ENCODE measurements at regions not wholly inside any gene's neighbourhood (a gene's known extent, or its start where the extent isn't known, plus 50 kb on each side); places are given as distances from the start of the nearest gene placed in this dataset.
A peak's percentile ranks its signal among the peaks of the same experiment; 100 is the strongest.

DNA sequence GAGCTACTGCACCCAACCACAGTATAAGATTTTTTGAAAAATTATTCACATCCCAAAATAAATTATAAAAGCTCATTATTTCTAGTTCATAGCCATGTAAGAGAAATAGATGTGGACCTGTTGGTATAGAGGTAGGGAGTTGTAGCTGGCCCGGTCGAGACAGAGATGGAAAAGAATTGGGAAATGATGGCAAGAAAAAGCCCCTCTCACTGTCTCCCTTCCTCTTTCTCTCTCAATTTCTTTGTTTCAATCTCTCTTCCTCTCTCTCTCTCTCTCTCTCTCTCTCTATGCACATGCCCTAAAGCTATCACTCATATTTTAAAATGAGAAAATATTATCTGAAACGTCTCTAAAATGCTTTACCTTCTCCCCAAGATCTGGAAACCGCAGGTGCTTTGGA, 80.7 kb upstream of the CD83 start:
- H3K9me3 ChIP-seq: no peaks in the 10 kb centered on the region
- H3K9me2 ChIP-seq: no peaks in the 10 kb centered on the region
- no peak for TF ChIP-seq USF2 (IDR thresholded peaks at IDR 0.05; ENCODE audit: borderline replicate concordance, low read depth, low read length)
- no peak for TF ChIP-seq GABPA (IDR thresholded peaks at IDR 0.05; ENCODE audit: low read depth)
- no peak for TF ChIP-seq MEF2A (IDR thresholded peaks at IDR 0.05; ENCODE audit: borderline replicate concordance, low read depth)
- no peak for TF ChIP-seq SIN3A (IDR thresholded peaks at IDR 0.05; ENCODE audit: borderline replicate concordance, low read depth, low read length)
- no peak for TF ChIP-seq FOSL2 (IDR thresholded peaks at IDR 0.05; ENCODE audit: borderline replicate concordance, low read depth)
- TF ChIP-seq TAF1 (IDR thresholded peaks at IDR 0.05; ENCODE audit: borderline replicate concordance, low read depth, low read length): no peak
- TF ChIP-seq EZH2phosphoT487 (IDR thresholded peaks at IDR 0.05; ENCODE audit: borderline replicate concordance, low read depth): no peak
- TF ChIP-seq CHD2 (IDR thresholded peaks at IDR 0.05; ENCODE audit: low read length, partially characterized antibody): no peak
- no peak for TF ChIP-seq RXRA (IDR thresholded peaks at IDR 0.05; ENCODE audit: borderline replicate concordance, low read depth)
- no peak for TF ChIP-seq FOXM1 (IDR thresholded peaks at IDR 0.05; ENCODE audit: low read depth)
- no peak for TF ChIP-seq NFIC (IDR thresholded peaks at IDR 0.05; ENCODE audit: borderline replicate concordance)
- no peak for TF ChIP-seq ELF1 (IDR thresholded peaks at IDR 0.05)
- TF ChIP-seq, protein P1, sequence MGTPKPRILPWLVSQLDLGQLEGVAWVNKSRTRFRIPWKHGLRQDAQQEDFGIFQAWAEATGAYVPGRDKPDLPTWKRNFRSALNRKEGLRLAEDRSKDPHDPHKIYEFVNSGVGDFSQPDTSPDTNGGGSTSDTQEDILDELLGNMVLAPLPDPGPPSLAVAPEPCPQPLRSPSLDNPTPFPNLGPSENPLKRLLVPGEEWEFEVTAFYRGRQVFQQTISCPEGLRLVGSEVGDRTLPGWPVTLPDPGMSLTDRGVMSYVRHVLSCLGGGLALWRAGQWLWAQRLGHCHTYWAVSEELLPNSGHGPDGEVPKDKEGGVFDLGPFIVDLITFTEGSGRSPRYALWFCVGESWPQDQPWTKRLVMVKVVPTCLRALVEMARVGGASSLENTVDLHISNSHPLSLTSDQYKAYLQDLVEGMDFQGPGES (IDR thresholded peaks at IDR 0.05; ENCODE audit: low read depth, low read length): no peak
- no peak for TF ChIP-seq MAX (IDR thresholded peaks at IDR 0.05; ENCODE audit: low read depth)
- peaks cover 3 to 7% of the 10 kb centered on the region in 2 experiments; a peak in 2 of 4 replicates for H3K4me1 ChIP-seq (ENCODE audit: control insufficient read depth in 1 of 2, insufficient read depth in 2 of 2, low read depth in 1 of 2, low read length in 1 of 2)
- H3K79me2 ChIP-seq (ENCODE audit: insufficient read depth): no peaks in the 10 kb centered on the region
- no peaks in the 10 kb centered on the region for H3K36me3 ChIP-seq (replicated peaks in 1 of 2; ENCODE audit: control insufficient read depth in 1 of 2, insufficient read depth in 2 of 2, low read length in 1 of 2)
- POLR2A ChIA-PET: no interaction called here
- WGBS (ENCODE audit: low lambda C conversion rate): 81% methylated on average over 4 of the region's 4 CpGs
- H3K4me3 ChIP-seq (ENCODE audit: low read depth in 2 of 2, low read length in 1 of 2): no peak overlapping the region
- H3F3A ChIP-seq (replicated peaks; ENCODE audit: insufficient read depth): no peaks in the 10 kb centered on the region
- H3K4me2 ChIP-seq: no peak overlapping the region
- no peak overlapping the region for H2AFZ ChIP-seq (ENCODE audit: low read depth)
- no peaks in the 10 kb centered on the region for H3K27me3 ChIP-seq (ENCODE audit: insufficient read depth)
- no peak overlapping the region for H3K9ac ChIP-seq
- CTCF ChIA-PET: interaction anchor here (1.5 to 5.2 kb wide), 3 partner anchors 9 to 163 kb away, joined by 3 to 25 read pairs (median 22); no protein-coding TSS in a partner anchor
- H3K27ac ChIP-seq (ENCODE audit: low read depth in 2 of 2, low read length in 1 of 2): no peak overlapping the region
- no peaks in the 10 kb centered on the region for H4K20me1 ChIP-seq (ENCODE audit: insufficient read depth)
- DNase-seq: no peak

- H3K36me3 ChIP-seq (replicated peaks in 1 of 2; ENCODE audit: control insufficient read depth in 1 of 2, insufficient read depth in 2 of 2, low read length in 1 of 2): no peaks in the 10 kb centered on the region
- no peak overlapping the region for H2AFZ ChIP-seq (ENCODE audit: low read depth)
- WGBS (ENCODE audit: low lambda C conversion rate): 72% methylated on average over 12 of the region's 12 CpGs
- H3K27ac ChIP-seq (ENCODE audit: low read depth in 2 of 2, low read length in 1 of 2): no peak overlapping the region
- peak; percentile 17; the same call in 1 of the 2 replicates for TF ChIP-seq FOSL2 (IDR thresholded peaks at IDR 0.05; ENCODE audit: borderline replicate concordance, low read depth)
- TF ChIP-seq SIN3A (IDR thresholded peaks at IDR 0.05; ENCODE audit: borderline replicate concordance, low read depth, low read length): no peak
- 0 out of 2 replicates have a peak, but pooled peaks have one; percentile 28 for TF ChIP-seq JUND (IDR thresholded peaks at IDR 0.05)
- peak; percentile 39; the same call in 1 of the 2 replicates for TF ChIP-seq MAX (IDR thresholded peaks at IDR 0.05; ENCODE audit: low read depth)
- TF ChIP-seq TCF12 (IDR thresholded peaks at IDR 0.05): peak; percentile 48
- H3F3A ChIP-seq (replicated peaks; ENCODE audit: insufficient read depth): no peaks in the 10 kb centered on the region
- CTCF ChIA-PET: interaction anchor here (0.7 to 5.2 kb wide), 5 partner anchors 9 to 242 kb away, joined by 3 to 25 read pairs (median 3); no protein-coding TSS in a partner anchor
- no peak overlapping the region for H3K9ac ChIP-seq
- H3K27me3 ChIP-seq (ENCODE audit: insufficient read depth): no peaks in the 10 kb centered on the region
- H3K4me3 ChIP-seq (ENCODE audit: low read depth in 2 of 2, low read length in 1 of 2): no peak overlapping the region
- no peak for DNase-seq
- H3K9me2 ChIP-seq: no peaks in the 10 kb centered on the region
- H3K79me2 ChIP-seq (ENCODE audit: insufficient read depth): no peaks in the 10 kb centered on the region
- no peak overlapping the region for H3K4me2 ChIP-seq
- H3K4me1 ChIP-seq (ENCODE audit: control insufficient read depth in 1 of 2, insufficient read depth in 2 of 2, low read depth in 1 of 2, low read length in 1 of 2): peaks cover 3 to 7% of the 10 kb centered on the region in 2 experiments; a peak in 2 of 4 replicates
- H4K20me1 ChIP-seq (ENCODE audit: insufficient read depth): no peaks in the 10 kb centered on the region
- POLR2A ChIA-PET: no interaction called here
- no peaks in the 10 kb centered on the region for H3K9me3 ChIP-seq
These were observed 79.9 kb upstream of the CD83 start for GRCh38 chr6:14037402-14038277.
